ENCODE measurements at regions not wholly inside any gene's neighbourhood (a gene's known extent, or its start where the extent isn't known, plus 50 kb on each side); places are given as distances from the start of the nearest gene placed in this dataset.

- no peak for DNase-seq (ENCODE audit: low read depth)
These were observed 326.2 kb upstream of the RAB6C start for GRCh38 chr2:129653246-129653645.

GRCh38 chr2:129654331-129654730, 325.1 kb upstream of the RAB6C start:
- DNase-seq (ENCODE audit: low read depth) = no peak

- DNase-seq (ENCODE audit: low read depth) = no peak
These were observed 323.3 kb upstream of the RAB6C start for GRCh38 chr2:129656081-129656598.

- DNase-seq (ENCODE audit: low read depth) = no peak
These were observed 321.0 kb upstream of the RAB6C start for GRCh38 chr2:129658430-129658829.

DNA sequence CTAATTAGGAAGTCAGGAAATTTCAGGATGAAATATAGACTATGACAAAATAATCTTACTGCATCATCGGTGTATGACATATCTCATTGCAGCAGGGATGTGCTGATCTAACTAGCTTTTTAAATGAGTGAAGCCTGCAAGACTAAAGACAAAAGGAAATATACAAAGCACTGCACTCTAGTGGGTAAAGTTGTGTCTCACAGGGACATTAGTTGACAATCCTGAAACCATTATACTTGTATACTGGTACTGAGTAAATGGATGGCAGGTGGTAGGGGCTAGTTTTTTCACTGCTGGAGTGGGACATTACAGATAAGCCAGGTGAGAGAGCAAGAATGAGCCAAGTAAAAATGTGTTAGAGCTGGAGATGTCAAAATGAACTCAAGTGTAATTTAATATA, 317.5 kb upstream of the RAB6C start:
- DNase-seq (ENCODE audit: low read depth) = no peak

DNA sequence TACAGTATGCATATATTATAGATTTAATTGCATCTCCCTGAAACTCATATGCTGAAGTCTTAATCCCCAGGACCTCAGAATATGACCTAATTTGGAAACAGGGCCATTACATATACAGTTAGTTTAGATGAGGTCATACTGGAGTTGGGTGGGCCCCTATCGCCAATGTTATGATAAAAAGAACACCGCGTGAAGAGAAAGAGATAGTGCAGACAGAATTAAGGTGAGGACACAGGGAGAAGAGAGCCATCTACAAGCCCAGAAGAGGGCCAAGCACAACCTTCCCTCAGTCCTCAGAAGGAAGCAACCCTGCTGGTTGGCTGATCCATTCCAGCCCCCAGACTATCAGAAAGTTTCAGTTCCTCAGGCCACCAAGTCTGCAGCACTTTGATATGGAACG, 311.9 kb upstream of the RAB6C start:
- no peak for DNase-seq (ENCODE audit: low read depth)

DNA sequence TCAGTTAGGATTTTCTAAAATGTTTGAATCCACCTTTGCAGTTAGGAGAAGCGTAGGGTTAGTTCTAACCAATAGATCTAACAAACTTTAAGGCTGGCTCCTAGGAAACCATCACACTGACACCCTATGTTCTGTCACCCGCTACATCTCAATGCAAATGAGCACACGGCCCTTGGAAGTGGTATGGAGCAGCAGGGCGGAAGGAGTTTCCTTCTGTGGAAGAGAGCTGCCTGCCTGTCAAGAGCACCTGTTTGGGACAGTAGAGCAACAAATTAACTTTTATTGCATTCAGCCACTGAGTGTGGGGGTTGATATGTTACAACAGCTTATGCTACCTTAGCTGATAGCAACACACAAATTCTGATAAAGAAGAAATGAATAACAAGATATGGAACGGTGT, 306.9 kb upstream of the RAB6C start:
- DNase-seq (ENCODE audit: low read depth) = no peak

DNA sequence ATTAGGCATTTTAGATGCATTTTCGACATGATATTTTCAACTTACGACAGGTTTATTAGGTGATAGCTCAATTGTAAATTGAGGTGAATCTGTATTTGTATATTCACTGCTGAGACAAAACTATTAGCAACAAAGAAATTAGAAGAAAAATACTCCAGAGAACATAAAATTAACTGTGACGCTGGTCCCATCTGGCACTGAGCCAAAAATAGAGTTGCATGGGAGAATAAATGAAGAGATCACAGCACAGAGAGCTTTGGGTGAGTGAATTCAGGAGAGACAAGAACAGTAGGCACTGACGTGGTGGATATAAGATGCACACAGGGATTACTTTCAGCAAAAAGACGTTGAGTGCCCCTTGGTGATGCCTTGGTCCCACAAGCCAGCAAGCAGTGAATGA, 306.2 kb upstream of the RAB6C start:
- DNase-seq (ENCODE audit: low read depth) = no peak

- DNase-seq (ENCODE audit: low read depth) = no peak
These were observed 305.4 kb upstream of the RAB6C start for GRCh38 chr2:129673847-129674711.

- DNase-seq (ENCODE audit: low read depth) = no peak
These were observed 300.7 kb upstream of the RAB6C start for GRCh38 chr2:129678751-129679150.

DNA sequence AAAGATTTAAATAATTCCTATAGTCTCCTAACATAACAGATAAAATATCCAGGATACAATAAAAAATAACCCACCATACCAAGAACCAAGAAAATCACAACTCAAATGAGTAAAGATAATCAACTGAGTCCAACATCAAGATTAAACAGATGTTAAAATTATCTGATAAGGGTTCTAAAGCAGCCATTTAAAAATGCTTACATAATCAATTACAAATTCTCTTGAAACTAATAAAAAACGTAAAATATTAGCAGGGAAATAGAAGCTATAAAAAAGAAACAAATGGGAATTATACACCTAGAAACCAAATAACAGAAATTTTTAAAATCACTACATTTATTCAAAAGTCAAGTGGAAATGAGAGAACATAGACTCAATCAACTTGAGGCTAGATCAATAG, 297.7 kb upstream of the RAB6C start:
- no peak for DNase-seq (ENCODE audit: low read depth)

DNA sequence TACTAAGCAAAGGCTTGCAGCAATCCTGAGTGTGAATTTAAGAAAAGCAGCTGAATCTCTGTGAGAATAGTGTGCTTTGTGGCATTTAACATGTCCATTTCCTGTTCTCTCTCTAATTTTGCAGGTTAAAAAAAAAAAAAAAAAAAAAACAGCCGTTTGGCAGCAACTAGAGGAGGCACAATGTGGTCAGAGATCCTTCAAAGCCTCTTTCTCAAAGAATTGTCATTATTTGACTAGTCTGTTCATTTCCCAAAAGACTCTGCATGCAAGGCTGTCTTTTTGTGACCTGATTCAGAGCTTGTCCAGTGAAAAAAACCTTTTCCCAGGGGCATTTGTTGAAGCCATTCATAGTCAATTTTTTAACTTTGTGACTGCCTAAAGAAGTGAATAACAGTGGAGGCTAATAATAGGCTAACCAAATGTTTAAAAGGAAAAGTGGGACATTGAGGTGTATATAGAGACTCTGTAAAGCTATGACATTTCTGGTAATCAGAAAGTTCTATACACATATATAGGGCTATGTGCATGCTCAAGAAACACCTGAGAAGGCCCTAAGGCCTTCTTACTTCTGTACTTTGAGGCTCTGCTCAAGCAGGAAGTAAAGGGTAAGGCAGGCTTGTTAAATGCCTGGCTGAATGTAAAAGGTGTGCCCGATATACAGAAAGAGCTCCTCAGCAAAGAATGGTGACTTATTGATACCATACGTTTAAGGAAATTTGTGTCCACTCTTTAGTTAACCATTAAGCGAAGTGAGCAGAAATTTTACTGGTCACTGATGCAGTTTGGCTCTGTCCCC, 289.6 kb upstream of the RAB6C start:
- no peak for DNase-seq (ENCODE audit: low read depth)

DNA sequence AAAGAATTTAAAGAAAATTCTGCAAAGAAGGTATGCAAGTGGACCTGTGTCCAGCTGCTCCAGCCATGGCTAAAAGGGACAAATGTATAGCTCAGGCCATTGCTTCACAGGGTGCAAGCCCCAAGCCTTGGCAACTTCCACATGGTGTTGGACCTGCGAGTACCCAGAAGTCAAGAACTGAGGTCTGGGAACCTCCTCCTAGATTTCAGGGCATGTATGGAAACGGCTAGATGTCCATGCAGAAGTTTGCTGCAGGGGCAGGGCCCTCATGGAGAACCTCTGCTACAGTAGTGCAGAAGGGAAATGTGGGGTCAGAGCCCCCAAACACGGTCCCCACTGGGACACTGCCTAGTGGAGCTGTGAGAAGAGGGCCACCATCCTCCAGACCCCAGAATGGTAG, 284.0 kb upstream of the RAB6C start:
- no peak for DNase-seq (ENCODE audit: low read depth)

DNA sequence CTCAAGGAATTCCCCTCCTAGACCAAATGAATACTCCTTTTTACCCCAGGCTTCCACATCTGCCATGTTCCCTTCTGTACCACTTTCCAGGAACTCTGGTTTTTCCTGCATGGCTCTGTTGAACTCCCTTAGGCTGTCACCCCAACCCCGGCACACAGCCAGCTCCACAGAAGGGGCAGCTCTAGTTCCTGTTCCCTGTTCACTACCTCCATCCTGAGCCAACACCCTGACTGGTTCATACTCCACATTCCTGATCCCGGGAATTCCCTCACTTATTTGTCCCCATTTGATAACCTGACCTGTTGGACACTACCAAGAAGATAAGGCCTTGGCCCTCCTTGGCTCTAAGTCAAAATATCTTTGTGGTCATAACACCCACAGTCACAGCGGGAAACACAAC, 280.9 kb upstream of the RAB6C start:
- DNase-seq (ENCODE audit: low read depth) = no peak

GRCh38 chr2:129699781-129700573, 279.5 kb upstream of the RAB6C start:
- DNase-seq (ENCODE audit: low read depth) = no peak

GRCh38 chr2:129702416-129703176, 276.9 kb upstream of the RAB6C start:
- DNase-seq (ENCODE audit: low read depth) = no peak

- no peak for DNase-seq (ENCODE audit: low read depth)
These were observed 274.4 kb upstream of the RAB6C start for GRCh38 chr2:129705085-129705484.

DNA sequence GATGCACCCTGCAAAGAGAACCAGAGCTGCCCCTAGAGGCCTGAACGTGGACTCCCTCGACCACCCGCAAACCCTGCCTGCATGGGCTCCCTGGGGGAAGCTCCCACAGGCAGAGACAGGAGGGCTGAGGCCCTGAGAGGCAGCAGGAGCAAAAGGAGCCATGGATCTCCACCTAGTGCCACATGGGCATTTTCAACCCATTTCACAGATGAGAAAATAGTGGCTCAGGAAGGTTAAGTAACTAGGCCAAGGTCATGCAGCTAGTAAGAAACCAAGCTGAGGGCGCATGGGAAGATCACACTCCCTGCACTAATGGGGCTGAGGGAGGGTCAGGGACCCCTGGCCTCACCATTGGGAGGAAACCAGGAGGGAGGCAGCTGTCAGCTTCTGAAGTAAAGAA, 271.7 kb upstream of the RAB6C start:
- no peak for DNase-seq (ENCODE audit: low read depth)

- no peak for DNase-seq (ENCODE audit: low read depth)
These were observed 271.1 kb upstream of the RAB6C start for GRCh38 chr2:129708221-129708967.

- no peak for DNase-seq (ENCODE audit: low read depth)
These were observed 270.2 kb upstream of the RAB6C start for GRCh38 chr2:129709001-129709955.
